OCI-LY3 (cell line): ENCODE measurements at regions not wholly inside any gene's neighbourhood (a gene's known extent, or its start where the extent isn't known, plus 50 kb on each side); places are given as distances from the start of the nearest gene placed in this dataset.

Experiments used
- H2AFZ ChIP-seq: fragments of 200-600, 300-600 bp; shearing (Covaris generic); 2 replicates; pipeline ENCODE4 v1.6.0; 2014; ENCODE audit warnings: antibody characterized with exemption, low read depth, low read length
- H3K27ac ChIP-seq: fragments of 200-600, 300-600 bp; sonication (generic); 2 replicates; pipeline ENCODE4 v1.5.1; 2014; ENCODE audit warnings: mild to moderate bottlenecking, low read length, moderate library complexity, mixed read lengths
- H3K27me3 ChIP-seq: fragments of 200-600, 300-600 bp; sonication (generic); 2 replicates; pipeline ENCODE4 v1.6.1; 2014; ENCODE audit warnings: low read depth, low read length, mixed read lengths
- H3K36me3 ChIP-seq: fragments of 200-600, 300-600 bp; sonication (generic); replicated peaks from 2 replicates; pipeline ENCODE3; 2014; ENCODE audit warnings: low read depth, low read length, mixed read lengths
- H3K4me1 ChIP-seq: fragments of 300-600, 200-600 bp; sonication (generic); 2 replicates; pipeline ENCODE4 v1.6.1; 2014; ENCODE audit warnings: low read length, mixed read lengths
- H3K4me2 ChIP-seq: fragments of 200-600, 300-600 bp; sonication (generic); 2 replicates; pipeline ENCODE4 v1.6.1; 2014; ENCODE audit warnings: low read length, mixed read lengths
- H3K4me3 ChIP-seq: fragments of 300-600, 200-600 bp; sonication (generic); 2 replicates; pipeline ENCODE4 v1.5.1; 2014; ENCODE audit warnings: antibody characterized with exemption, mild to moderate bottlenecking, low read length, moderate library complexity
- H3K79me2 ChIP-seq: fragments of 300-600, 200-600 bp; shearing (Covaris generic); 2 replicates; pipeline ENCODE4 v1.6.1; 2014; ENCODE audit warnings: mild to moderate bottlenecking, low read length, mixed read lengths
- H3K9ac ChIP-seq: fragments of 300-600, 200-600 bp; shearing (Covaris generic); 2 replicates; pipeline ENCODE4 v1.6.0; 2014; ENCODE audit warnings: mild to moderate bottlenecking, low read length, moderate library complexity
- H3K9me3 ChIP-seq: fragments of 200-600, 300-600 bp; shearing (Covaris generic); 2 replicates; pipeline ENCODE4 v1.6.1; 2014; ENCODE audit warnings: low read length, mixed read lengths; ENCODE audit not compliant: insufficient read depth
- H4K20me1 ChIP-seq: fragments of 200-600, 300-600 bp; sonication (generic); 2 replicates; pipeline ENCODE4 v1.6.1; 2016; ENCODE audit warnings: low read length, mixed read lengths; ENCODE audit not compliant: insufficient read depth
- CTCF ChIP-seq: fragments of 200-600, 300-600 bp; sonication (generic); IDR thresholded peaks from 2 replicates; pipeline ENCODE4 v1.5.1; 2014; ENCODE audit warnings: antibody characterized with exemption, low read length, low read depth
- EZH2phosphoT487 ChIP-seq: fragments of 200-600 bp; shearing (Covaris generic); IDR thresholded peaks from 2 replicates; pipeline ENCODE4 v1.6.1; 2018; ENCODE audit warnings: antibody characterized with exemption, mixed run types, low read depth

DNA sequence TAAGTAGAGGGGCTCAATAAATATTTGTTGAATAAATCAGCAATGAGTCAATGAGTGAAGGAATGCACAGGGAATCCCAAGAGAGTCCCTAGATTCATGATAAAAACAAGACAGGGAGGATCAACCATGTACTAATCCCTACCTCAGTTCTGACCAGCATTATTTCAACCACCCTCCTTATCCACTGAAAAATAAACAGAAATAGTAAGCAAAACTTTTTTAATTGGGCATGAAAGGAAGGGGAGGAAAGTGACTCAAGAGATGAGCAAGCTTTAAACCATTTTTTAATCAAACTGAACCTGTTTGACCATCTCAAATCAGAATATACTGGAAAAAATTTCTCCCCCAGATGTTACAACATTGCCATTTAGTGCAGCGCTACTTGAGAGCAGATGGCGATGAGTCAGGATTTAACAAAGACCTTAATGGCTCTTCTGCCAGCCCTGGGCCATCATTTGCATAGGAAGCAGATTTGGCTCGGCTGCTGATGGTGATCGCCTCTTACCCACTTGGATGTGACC lies 194.8 kb upstream of the SLC30A5 start:
- Histone ChIP-seq H3K4me2 (no peak overlapping the region), H3K79me2 (no peaks in the 10 kb centered on the region), H3K9ac (no peak overlapping the region), H3K27ac (no peak overlapping the region), H3K4me3 (no peak overlapping the region), H3K9me3 (no peaks in the 10 kb centered on the region), H4K20me1 (no peaks in the 10 kb centered on the region), H2AFZ (no peak overlapping the region), H3K4me1 (no peaks in the 10 kb centered on the region), H3K27me3 (no peaks in the 10 kb centered on the region), H3K36me3 (no peaks in the 10 kb centered on the region)
- no peak for TF ChIP-seq CTCF
- no peak for TF ChIP-seq EZH2phosphoT487

DNA sequence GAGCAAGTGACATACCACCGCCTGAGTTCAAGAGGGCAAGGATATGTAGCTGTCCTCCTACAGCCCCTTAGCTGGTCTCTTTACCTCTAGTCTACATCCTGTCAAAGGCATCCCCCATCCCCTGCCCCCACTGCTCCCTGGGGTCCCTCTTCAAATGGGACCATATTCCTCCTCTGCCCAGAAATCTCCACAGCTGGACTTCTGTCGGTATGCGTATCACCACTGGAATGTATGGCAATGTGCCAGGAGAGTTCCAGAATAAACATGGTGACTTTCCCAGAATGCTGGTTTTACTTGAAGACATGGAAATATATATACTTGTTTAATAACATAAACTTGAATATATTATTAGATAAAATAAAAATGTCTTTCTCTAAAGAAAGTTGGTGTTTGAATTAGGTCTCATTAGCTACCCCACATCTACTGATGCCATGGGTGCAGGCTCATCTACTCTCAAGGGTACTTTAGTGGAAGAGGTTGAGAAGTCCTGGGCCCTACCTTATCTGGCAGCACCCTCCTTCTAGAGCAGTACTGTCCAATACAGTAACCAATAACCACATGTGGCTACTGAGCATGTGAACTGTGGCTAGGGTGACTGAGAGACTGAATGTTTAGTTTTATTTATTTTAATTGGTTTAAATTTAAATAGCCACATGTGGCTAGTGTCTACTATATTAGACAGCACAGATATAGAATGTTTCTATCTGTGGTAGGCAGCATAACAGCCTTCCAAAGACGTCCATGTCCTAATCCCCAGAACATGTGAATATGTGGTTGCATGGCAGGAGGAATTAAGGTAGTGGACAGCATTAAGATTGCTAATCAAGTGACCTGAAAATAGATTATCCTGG lies 181.7 kb upstream of the SLC30A5 start:
- H3K9me3 ChIP-seq: no peaks in the 10 kb centered on the region
- H4K20me1 ChIP-seq: no peaks in the 10 kb centered on the region
- H2AFZ ChIP-seq: no peak overlapping the region
- H3K4me1 ChIP-seq: no peaks in the 10 kb centered on the region
- no peaks in the 10 kb centered on the region for H3K27me3 ChIP-seq
- no peaks in the 10 kb centered on the region for H3K79me2 ChIP-seq
- H3K27ac ChIP-seq: no peak overlapping the region
- H3K4me3 ChIP-seq: no peak overlapping the region
- TF ChIP-seq CTCF (no peak), EZH2phosphoT487 (no peak)
- no peaks in the 10 kb centered on the region for H3K36me3 ChIP-seq
- no peak overlapping the region for H3K9ac ChIP-seq
- no peak overlapping the region for H3K4me2 ChIP-seq

GRCh38 chr5:68915079-68915478 lies 178.7 kb upstream of the SLC30A5 start:
- no peak overlapping the region for H3K4me3 ChIP-seq
- no peaks in the 10 kb centered on the region for H3K27me3 ChIP-seq
- no peak overlapping the region for H3K9ac ChIP-seq
- TF ChIP-seq EZH2phosphoT487 (no peak), CTCF (no peak)
- no peaks in the 10 kb centered on the region for H3K36me3 ChIP-seq
- H3K27ac ChIP-seq: no peak overlapping the region
- no peaks in the 10 kb centered on the region for H3K4me1 ChIP-seq
- H4K20me1 ChIP-seq: no peaks in the 10 kb centered on the region
- no peaks in the 10 kb centered on the region for H3K9me3 ChIP-seq
- no peak overlapping the region for H3K4me2 ChIP-seq
- no peaks in the 10 kb centered on the region for H3K79me2 ChIP-seq
- H2AFZ ChIP-seq: no peak overlapping the region

GRCh38 chr5:68918306-68918705 lies 175.5 kb upstream of the SLC30A5 start:
- TF ChIP-seq CTCF (no peak), EZH2phosphoT487 (no peak)
- no peaks in the 10 kb centered on the region for H3K9me3 ChIP-seq
- H3K4me2 ChIP-seq: no peak overlapping the region
- no peaks in the 10 kb centered on the region for H4K20me1 ChIP-seq
- H3K27ac ChIP-seq: no peak overlapping the region
- no peaks in the 10 kb centered on the region for H3K79me2 ChIP-seq
- no peak overlapping the region for H3K9ac ChIP-seq
- H3K27me3 ChIP-seq: no peaks in the 10 kb centered on the region
- H3K4me3 ChIP-seq: no peak overlapping the region
- no peaks in the 10 kb centered on the region for H3K4me1 ChIP-seq
- H3K36me3 ChIP-seq: no peaks in the 10 kb centered on the region
- H2AFZ ChIP-seq: no peak overlapping the region
